GM18508 (cell line): ENCODE measurements at regions not wholly inside any gene's neighbourhood (a gene's known extent, or its start where the extent isn't known, plus 50 kb on each side); places are given as distances from the start of the nearest gene placed in this dataset.
"Not testable (repeated sequence)": the region's sequence is repeated elsewhere in the genome, so short reads cannot be mapped to it uniquely, and the experiment has no call there.

Source experiments
- ATAC-seq: cut with Tn5 transposase; IDR thresholded peaks from one replicate; pipeline ENCODE4 v1.9.1; 2021; ENCODE audit warnings: moderate number of reproducible peaks; ENCODE audit not compliant: insufficient read depth, unreplicated experiment

DNA sequence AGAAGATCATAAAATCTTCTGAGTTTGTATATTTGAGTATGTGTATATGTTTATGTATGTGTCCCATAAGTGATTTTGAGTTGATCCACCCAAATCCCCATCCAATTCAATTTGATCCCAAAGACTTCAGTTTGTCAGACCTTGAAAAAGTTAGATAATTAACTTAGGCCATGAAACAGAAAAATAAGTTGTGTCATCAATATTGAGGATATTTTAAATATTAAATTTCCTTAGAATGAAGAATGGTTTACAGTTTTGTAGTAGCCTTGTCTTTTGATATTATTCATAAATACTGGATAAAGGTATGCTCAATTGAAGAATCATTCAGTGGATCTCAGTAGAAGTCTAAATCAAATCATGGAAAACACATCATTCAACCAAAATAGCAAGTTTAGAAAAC, 864.4 kb upstream of the INTU start:
- no peak for ATAC-seq

DNA sequence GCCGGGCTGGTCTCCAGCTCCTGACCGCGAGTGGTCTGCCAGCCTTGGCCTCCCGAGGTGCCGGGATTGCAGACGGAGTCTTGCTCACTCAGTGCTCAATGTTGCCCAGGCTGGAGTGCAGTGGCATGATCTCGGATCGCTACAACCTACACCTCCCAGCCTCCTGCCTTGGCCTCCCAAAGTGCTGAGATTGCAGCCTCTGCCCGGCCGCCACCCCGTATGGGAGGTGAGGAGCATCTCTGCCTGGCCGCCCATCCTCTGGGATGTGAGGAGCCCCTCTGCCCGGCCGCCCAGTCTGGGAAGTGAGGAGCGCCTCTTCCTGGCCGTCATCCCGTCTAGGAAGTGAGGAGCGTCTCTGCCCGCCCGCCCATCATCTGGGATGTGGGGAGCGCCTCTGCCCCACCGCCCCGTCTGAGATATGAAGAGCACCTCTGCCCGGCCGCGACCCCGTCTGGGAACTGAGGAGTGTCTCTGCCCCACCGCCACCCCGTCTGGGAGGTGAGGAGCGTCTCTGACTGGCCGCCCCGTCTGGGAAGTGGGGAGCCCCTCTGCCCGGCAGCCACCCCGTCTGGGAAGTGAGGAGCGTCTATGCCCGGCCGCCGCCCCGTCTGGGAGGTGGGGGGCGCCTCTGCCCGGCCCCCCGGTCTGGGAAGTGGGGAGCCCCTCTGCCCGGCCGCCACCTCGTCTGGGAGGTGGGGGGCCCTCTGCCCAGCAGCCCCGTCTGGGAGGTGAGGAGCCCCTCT, 861.8 kb upstream of the INTU start:
- ATAC-seq, result not testable (repeated sequence)

DNA sequence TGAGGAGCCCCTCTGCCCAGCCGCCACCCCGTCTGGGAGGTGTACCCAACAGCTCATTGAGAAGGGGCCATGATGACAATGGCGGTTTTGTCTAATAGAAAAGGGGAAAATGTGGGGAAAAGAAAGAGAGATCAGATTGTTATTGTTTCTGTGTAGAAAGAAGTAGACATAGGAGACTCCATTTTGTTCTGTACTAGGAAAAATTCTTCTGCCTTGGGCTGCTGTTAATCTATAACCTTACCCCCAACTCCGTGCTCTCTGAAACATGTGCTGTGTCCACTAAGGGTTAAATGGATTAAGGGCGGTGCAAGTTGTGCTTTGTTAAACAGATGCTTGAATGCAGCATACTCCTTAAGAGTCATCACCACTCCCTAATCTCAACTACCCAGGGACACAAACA, 861.1 kb upstream of the INTU start:
- ATAC-seq, result not testable (repeated sequence)

DNA sequence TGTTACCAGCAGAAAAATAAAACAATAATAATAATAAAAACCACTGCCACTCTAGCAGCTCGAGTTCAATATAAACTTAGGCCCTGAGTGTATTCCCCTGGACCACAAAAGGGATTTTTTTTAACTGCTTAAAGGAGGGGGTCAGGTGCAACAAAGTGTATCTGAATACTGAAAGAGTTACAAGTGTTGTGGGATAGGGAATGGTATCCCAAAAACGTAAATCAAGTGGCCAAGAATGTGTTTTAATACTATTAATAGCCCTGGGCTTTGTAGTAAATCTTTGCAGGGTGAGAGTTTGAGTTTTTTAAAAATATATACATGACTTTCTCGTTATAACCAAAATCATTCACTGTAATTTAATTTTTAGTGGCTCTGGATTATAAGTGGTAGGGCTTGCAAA, 860.1 kb upstream of the INTU start:
- no peak for ATAC-seq

DNA sequence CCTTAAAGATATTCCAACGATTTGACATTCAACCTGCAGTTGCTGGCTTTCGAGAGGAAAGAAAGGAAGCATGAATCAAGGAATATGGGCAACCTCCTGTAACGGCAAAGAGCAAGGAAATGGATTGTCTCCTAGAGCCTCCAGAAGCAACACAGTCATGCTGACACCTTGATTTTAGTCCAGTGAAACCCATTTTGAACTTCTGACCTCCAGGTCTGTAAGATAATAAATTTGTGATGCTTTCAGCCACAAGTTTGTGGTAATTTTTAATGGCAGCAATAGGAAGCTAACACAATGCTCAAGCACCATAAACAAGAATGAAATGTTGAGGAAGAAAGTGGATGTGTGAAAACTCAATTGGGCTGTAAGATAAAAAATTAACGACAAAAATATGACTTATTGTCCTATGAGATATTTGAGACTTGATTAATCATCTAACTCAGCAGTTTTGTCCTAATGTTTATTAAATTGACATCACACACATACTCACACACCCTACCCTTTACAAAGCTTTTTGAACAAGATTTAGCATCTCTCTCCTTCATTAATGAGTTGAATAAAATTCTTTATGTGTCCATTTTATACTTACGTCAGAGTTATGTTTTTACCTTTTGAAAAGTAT, 857.2 kb upstream of the INTU start:
- ATAC-seq, result no peak

DNA sequence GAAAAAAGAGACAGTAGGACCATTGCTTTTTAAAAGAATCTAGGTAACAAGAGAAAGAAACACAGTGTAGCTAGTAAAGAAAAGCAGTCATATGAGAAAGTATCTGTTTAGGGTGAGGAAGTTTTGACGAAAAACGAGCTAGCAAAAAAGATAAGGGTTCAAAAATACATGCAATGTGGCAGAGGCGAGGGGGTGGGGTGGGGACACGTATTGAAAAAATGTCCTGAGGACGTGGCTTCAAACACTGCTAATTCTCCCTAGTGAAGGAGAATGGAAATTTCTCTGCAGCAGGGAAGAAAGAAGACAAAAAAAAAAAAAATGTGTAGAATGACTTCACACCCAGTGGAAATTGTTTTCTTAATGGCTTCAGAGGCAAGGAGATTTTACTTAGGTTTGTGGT, 856.4 kb upstream of the INTU start:
- no peak for ATAC-seq

DNA sequence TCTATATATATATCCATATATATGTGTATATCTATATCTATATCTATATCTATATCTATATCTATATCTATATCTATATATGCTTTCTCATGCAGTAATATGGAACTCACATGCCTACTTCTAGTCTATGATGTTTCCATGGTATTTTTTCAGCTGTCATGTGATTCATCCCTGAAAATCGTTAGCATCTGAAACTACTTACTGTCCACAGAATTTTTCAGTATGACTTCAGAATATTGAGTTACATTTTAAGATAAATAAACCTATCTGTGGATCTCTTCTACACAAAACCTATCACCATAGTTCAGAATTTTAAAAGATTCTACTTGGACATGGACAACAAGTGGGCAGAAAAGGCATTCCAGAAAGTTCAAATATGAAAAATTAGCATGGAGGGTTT, 855.1 kb upstream of the INTU start:
- ATAC-seq, result no peak

DNA sequence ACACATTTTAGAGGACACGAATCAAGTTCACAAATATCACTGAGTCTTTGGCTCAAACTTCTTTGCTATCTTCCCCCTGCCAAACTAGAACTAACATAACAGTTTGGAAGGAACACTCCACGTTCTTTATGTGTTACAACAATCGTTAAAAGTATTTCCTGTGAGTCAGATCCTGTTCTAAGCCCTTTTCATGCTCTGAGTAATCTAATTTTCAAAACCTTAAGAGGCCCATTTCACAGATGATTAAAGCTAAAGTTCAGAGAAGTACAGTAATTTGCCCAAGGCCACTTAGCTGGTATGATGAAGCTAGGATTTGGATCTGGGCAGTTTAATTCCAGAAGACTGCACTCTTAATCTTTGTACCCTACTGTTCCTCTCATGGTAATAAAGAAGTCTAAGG, 854.4 kb upstream of the INTU start:
- ATAC-seq, result no peak

DNA sequence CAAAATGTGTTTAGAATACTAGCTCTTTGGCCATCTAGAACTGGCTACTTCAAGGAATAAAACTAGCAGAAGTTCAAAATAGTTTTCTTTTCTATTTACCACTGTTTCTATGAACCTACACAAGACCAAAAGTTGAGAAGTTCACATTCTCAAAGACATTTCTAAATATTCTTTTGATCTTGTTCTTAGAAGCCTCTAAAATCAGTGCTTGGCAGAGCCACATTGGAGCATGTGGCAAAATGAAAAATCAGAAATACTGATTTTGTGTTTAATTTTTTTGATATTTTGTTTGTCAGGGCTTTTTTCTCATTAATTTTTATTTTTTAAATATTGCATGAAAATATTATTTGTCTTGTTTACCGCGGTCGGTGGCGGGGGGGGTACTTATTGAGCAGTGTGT, 853.8 kb upstream of the INTU start:
- no peak for ATAC-seq

DNA sequence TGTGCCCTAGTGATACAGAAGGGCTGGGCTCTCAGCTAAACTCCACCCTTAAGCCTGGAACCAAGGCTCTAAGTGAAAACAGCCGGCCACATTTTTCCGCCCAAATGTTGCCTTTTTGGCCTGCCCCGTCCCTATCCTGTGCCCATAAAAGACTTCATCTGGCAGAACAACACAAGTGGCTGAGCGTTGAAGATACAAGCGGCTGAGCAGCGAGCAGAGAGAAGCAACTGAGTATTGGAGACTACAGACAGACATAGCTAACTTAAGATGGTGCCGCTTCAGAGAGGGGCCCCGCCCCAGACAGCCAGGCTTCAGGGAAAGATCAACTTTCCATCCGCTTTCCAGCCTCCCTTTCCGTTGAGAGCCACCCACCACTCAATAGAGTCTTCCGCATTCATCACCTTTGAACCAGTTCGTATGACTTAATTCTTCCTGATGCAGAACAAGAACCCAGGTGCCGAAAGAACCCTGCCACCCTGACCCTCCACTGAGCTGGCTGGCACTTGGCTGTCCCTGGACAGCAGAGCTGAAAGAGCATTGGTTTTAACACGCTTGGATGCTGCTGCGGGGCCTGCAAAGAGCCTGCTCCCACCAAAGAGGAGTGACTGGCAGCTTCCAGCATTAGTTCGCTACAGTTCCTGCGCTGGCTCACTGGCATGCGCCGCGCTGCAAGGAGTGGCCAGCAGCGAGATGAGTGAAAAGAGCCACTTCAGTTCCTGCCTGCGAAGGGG, 853.2 kb upstream of the INTU start:
- ATAC-seq, result no peak

DNA sequence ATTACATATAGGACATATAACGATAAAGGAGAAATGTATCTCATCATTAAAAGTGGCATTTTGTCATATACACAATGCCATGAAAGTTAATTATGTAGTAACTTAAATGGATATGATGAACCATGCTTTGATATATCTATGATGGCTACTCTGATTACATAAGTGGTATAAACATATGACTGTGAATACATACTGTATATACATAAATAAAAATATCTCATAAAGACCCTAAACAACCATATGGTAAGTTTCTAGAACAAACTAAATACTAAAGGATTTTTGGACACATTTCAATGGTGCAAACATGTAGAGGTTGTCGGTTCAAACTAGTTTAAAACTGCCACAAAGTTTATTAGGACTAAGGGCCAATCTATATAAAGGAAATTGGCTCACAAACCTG, 849.6 kb upstream of the INTU start:
- ATAC-seq, result no peak

DNA sequence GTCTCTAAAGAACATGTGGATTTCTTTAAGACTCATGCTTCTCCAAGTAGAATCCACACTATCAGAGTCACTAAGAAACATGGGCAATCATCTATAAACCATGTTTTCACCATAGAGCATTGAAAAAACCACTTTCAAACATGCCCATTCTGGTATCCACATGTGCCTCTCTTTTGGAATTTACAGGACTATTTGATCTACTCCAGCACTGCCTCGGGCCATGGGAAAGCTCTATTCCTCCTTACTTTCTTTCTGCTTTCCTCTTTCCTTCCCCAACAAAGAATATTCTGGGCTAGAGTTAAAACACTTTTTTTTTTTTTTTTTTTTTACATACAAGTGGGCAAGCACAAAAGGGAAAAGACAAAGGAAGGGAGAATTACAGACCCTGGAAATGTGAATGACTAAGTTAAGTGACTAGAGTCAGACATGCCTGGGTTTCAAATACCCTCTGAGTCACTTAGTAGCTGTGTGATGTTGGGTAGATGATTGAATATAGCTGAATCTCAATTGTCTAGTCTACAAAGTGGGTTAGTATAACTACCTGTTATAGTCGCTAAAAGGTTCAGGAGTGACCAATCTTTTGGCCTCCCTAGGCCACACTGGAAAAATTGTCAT, 847.7 kb upstream of the INTU start:
- ATAC-seq, result no peak

DNA sequence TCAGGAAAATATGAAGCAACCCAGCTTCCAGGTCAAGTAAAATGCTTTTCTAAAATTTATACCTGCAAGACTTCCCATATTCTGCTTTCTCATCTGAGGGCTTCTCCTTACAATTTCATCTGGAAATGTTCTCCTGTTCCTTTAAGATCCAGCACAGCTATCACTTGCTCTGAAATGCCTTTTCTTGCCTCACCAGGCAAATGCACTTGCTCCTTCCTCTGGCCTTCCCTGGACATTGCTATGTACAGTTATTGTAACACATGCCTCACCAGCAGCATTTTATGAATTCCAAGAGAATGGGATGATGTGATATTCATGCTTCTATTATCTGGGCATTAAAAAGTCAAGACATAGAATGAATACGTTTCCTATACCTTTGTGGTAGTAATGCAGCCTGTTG, 842.1 kb upstream of the INTU start:
- ATAC-seq, result no peak

DNA sequence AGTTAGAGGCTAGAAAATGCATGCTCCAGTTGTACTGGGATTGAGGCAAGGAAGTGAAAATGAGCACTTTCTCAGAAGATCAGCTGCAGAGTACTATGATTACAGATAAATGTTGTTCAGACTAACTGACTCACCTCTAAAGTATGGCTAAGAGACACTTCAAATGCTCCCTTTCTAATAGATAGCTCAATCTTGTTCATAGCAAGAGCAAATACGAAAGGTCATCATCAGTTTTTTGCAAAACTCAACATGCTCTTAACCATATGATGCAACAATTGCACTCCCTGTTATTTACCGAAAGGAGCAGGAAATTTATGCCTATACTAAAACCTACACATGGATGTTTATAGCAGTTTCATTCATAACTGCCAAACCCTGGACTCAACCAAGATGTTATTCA, 838.4 kb upstream of the INTU start:
- ATAC-seq, result no peak

DNA sequence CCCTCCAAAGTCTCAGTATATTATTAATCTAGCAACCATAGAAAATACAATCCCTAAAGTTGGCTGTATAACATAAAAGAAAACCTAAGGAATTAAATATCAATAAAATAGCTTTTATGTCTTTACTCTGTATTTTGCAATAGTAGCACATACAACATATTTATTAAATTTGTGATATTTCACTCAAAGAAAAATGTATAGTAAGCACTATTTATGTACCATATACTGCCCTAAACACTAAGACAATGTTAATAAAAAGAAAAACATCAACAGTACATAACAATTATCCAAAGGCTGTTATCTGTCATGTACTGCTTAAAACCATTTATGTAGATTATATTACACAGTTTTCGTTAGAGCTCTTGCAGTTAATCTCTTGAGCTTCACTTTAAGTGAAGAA, 834.5 kb upstream of the INTU start:
- ATAC-seq, result no peak

DNA sequence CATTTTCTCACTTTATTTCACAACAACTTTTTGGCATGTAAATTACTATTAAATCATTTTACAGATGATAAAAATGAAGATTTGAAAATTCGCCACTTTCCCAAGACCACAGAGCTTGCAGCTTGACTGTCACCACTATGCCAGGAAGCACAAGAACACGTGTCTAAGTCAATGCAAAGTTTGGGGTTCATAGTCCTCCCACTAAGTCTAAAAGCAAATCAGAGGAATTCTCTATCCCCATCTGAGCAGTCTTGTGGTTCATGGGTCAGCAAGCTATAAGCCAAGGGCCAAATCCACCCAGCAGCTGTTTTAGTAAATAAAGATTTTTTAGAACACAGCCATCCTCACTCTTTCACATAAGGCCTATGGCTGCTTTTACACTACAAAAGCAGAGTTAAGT, 833.3 kb upstream of the INTU start:
- no peak for ATAC-seq

DNA sequence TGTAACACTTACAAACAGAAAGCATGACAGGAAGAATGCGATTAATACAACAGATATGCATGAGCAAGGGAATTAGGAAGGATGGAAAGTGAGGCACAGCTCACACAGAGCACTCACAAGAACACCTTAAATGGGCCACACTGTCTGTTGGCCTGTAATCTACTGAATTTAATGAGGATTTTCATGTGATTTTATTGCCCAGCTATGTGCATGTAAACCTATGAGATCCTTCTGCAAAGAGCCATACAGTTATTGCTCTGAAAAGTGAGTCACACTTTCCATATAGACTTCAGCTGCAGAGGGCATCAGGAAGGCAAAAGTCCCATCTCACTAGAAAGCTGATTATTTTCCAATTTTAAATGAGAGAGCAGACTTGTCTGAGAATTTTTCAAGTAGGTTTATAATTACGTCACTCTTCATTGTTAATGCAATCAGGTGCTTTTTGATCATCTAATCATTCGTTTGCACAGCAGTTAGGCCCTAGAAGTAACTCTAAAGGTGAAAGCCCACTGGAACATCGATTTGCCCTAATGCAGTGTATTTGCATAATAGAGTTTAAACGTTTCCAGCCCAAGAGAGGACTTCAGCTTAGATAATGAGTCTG, 832.7 kb upstream of the INTU start:
- ATAC-seq, result no peak

DNA sequence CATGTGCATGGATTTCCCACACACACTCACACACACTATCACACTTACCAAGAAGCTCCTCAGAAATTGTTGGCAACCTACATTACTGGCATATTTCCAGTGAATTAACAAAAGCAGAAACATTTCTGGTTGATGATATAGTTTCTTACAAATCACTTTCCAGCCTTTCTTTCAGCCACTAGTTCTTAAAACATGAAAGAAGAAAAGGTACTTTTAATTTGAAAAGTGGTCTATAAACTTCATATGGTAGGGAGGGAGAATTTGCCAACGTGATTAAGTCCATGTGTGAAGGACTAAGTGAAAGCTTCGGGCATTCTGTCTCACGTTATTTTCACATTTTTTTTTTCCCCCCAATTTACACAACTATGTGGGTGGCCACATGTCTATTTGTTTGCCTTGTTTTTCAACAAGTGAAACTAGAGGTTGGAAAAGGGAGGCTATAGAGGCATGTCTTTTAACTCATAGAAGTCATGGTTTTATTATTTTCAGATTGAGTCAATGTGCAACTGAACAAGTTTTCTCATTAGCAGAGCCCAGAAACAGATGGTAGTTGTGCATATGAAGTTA, 832.1 kb upstream of the INTU start:
- no peak for ATAC-seq

DNA sequence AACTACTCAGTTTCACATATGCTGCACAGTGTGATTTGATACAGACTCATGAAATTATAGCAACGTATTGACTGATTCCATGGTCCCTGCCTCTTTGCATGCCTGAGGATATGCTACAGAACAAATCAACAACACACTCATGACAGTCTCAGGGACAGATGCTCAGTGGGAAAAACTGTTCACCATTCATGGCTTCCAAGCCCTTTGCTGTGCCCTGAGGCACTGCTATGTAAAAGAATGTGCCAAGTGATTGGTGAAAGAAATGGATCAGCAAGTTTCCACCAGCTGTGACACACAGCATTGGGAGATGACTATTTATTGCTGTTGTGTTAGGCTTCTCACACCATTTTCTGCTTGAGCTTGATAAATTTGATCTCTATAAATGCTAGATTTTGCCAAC, 825.6 kb upstream of the INTU start:
- no peak for ATAC-seq

DNA sequence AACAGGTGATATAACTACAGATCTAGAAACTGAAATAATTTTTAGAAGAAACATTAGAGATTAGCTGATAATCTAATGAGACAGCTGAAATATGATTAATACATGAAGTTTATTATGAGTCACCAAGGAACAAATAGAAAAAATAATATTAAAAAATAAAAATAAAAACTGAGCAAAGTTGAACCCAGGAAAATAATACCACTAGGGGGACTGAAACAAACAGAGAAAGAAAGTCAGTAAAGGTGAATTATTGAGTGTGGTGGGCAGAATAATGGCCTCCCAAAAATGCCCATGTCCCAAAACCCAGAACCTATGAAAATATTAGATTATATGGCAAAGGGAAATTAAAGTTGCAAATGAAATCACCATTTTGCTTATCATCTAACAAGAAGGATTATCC, 820.7 kb upstream of the INTU start:
- no peak for ATAC-seq

DNA sequence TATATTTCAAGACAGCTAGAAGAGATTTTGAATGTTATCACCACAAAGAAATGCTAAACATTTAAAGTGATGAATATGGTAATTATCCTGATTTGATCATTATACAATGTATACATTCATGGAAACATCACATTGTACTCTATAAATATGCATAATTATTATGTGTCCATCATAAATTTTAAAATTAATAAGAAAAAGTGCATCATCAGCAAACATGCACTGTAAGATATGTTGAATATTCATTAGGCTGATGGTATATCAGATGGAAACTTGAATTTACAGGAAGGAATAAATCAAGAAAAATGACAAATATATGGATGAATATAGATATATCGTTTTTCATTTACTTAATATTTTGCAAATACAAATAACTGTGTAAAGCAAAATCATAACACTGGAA, 812.1 kb upstream of the INTU start:
- ATAC-seq, result no peak
